Mammary epithelial cell (primary cell): ENCODE measurements at regions not wholly inside any gene's neighbourhood (a gene's known extent, or its start where the extent isn't known, plus 50 kb on each side); places are given as distances from the start of the nearest gene placed in this dataset.

Experiments used
- EZH2 ChIP-seq: IDR thresholded peaks from 2 replicates; pipeline ENCODE4 v1.6.1; 2012; ENCODE audit warnings: low read length, inconsistent platforms, borderline replicate concordance
- TF ChIP-seq, protein P1 (sequence below), 2 donors: IDR thresholded peaks in 1 of 2; conservative IDR thresholded peaks in 1 of 2; 2 replicates each; pipeline ENCODE4 v1.5.1; 2011 to 2012; ENCODE audit warnings: inconsistent platforms in 2 of 2, low read length in 2 of 2, mild to moderate bottlenecking in 2 of 2, control low read depth in 1 of 2, low read depth in 1 of 2; ENCODE audit not compliant: insufficient read depth in 1 of 2; ENCODE audit errors: extremely low read depth in 1 of 2

DNA sequence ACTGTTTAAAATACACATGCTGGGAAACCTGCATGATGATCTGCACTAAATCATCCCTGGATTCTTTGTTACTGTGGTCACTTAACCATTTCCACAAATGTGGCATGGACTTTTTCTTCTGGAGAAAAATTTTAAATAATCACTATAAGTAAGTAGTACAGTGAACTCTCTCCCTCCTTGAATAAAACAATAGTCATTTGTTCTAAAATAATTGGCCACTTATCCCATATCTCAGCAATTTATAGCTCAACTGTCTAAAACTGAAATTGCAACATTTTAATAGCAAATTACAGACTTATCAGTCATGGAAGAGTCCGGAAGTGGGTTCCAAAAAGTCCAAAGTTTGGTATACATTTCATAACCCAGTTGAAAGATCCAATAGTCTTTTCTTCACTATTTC, 90.9 kb downstream of the MTERF1 start:
- TF ChIP-seq, protein P1, sequence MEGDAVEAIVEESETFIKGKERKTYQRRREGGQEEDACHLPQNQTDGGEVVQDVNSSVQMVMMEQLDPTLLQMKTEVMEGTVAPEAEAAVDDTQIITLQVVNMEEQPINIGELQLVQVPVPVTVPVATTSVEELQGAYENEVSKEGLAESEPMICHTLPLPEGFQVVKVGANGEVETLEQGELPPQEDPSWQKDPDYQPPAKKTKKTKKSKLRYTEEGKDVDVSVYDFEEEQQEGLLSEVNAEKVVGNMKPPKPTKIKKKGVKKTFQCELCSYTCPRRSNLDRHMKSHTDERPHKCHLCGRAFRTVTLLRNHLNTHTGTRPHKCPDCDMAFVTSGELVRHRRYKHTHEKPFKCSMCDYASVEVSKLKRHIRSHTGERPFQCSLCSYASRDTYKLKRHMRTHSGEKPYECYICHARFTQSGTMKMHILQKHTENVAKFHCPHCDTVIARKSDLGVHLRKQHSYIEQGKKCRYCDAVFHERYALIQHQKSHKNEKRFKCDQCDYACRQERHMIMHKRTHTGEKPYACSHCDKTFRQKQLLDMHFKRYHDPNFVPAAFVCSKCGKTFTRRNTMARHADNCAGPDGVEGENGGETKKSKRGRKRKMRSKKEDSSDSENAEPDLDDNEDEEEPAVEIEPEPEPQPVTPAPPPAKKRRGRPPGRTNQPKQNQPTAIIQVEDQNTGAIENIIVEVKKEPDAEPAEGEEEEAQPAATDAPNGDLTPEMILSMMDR (conservative IDR thresholded peaks at IDR 0.05 in 1 of 2, IDR thresholded peaks at IDR 0.05 in 1 of 2; ENCODE audit: extremely low read depth in 1 of 2, insufficient read depth in 1 of 2, low read depth in 1 of 2, low read length in 2 of 2), result no peak
- no peak for TF ChIP-seq EZH2
